Esophagus muscularis mucosa (tissue), 4 donors: ENCODE measurements at regions not wholly inside any gene's neighbourhood (a gene's known extent, or its start where the extent isn't known, plus 50 kb on each side); places are given as distances from the start of the nearest gene placed in this dataset.

Experiments
- DNase-seq: peaks from one replicate; pipeline ENCODE4 v3.0.0-alpha.2; 2017; ENCODE audit errors: extremely low spot score
- H3K27ac ChIP-seq, 4 donors: fragments of 200-600 bp; sonication (generic); replicated peaks in 1 of 4; 1 replicate in 3 of 4; 2 replicates in 1 of 4; pipeline ENCODE4 v1.5.1; 2016 to 2019; ENCODE audit warnings: mild to moderate bottlenecking in 1 of 4
- H3K27me3 ChIP-seq, 4 donors: fragments of 200-600 bp; sonication (generic); one replicate each; pipeline versions ENCODE4 v1.5.1 to v1.6.0; 2016 to 2019
- H3K36me3 ChIP-seq, 4 donors: fragments of 200-600 bp; sonication (generic); one replicate each; pipeline ENCODE4 v1.5.1; 2016 to 2019
- H3K4me1 ChIP-seq, 4 donors: fragments of 200-600 bp; sonication (generic); one replicate each; pipeline ENCODE4 v1.5.1; 2016 to 2019
- H3K4me3 ChIP-seq, 4 donors: fragments of 200-600 bp; sonication (generic); 1 replicate in 2 of 4; 2 replicates in 2 of 4; pipeline ENCODE4 v1.5.1; 2016 to 2019; ENCODE audit warnings: mild to moderate bottlenecking in 4 of 4, moderate library complexity in 1 of 4
- H3K9me3 ChIP-seq, 4 donors: fragments of 200-600 bp; sonication (generic); 1 replicate in 3 of 4; 2 replicates in 1 of 4; pipeline ENCODE4 v1.5.1; 2016 to 2019
- CTCF ChIP-seq, 3 experiments: fragments of 200-600 bp in 2 of 3; fragments of 450-650 bp in 1 of 3; sonication (generic) in 2 of 3; IDR thresholded peaks; one replicate each; pipeline ENCODE4 v1.5.1; 2017 to 2019; ENCODE audit warnings: antibody characterized with exemption in 3 of 3, mild to moderate bottlenecking in 2 of 3, moderate library complexity in 1 of 3
- EP300 ChIP-seq: sonication (generic); formaldehyde crosslinking; IDR thresholded peaks from one replicate; pipeline ENCODE4 v1.6.1; 2017; ENCODE audit warnings: antibody characterized with exemption
- POLR2A ChIP-seq: fragments of 450-650 bp; IDR thresholded peaks from one replicate; pipeline ENCODE4 v1.6.1; 2017; ENCODE audit warnings: antibody characterized with exemption, moderate library complexity, mild to moderate bottlenecking, low read depth
- POLR2AphosphoS5 ChIP-seq, 2 donors: sonication (generic); formaldehyde crosslinking; IDR thresholded peaks; one replicate each; pipeline ENCODE4 v1.6.1; 2017; ENCODE audit warnings: antibody characterized with exemption in 2 of 2
- WGBS: methylation state at CpG from one replicate; pipeline ENCODE4 v1.1.5; 2018; 5-methylcytosine and 5-hydroxymethylcytosine counted together
- intact Hi-C: fragments of 100-400 bp; cut with DNase I; formaldehyde crosslinking; loops from one replicate; pipeline ENCODE4 v1.15.1; 2023

GRCh38 chr2:150125708-150126107, 361.8 kb downstream of the RND3 start:
- Histone ChIP-seq H3K27me3 (no peaks in the 10 kb centered on the region), H3K4me1 (peaks cover 0 to 7% (median 0%) of the 10 kb centered on the region in 4 donors), H3K9me3 (no peaks in the 10 kb centered on the region), H3K27ac (no peak overlapping the region), H3K4me3 (no peak overlapping the region), H3K36me3 (no peaks in the 10 kb centered on the region)
- WGBS: 36% methylated on average over 9 of the region's 9 CpGs
- TF ChIP-seq EP300 (no peak), POLR2A (no peak), POLR2AphosphoS5 (IDR thresholded peaks at IDR 0.05) (no peak), CTCF (IDR thresholded peaks at IDR 0.05) (no peak)
- intact Hi-C loops: no loop called here
- no peak for DNase-seq

GRCh38 chr2:150125188-150125587, 362.3 kb downstream of the RND3 start:
- TF ChIP-seq POLR2A: no peak
- no peak for TF ChIP-seq CTCF (IDR thresholded peaks at IDR 0.05)
- TF ChIP-seq EP300: no peak
- TF ChIP-seq POLR2AphosphoS5 (IDR thresholded peaks at IDR 0.05): no peak
- H3K27ac ChIP-seq: no peak overlapping the region
- no peak for DNase-seq
- no peaks in the 10 kb centered on the region for H3K9me3 ChIP-seq
- intact Hi-C loops: no loop called here
- H3K4me1 ChIP-seq: peaks cover 0 to 7% (median 0%) of the 10 kb centered on the region in 4 donors
- whole genome bisulfite sequencing: 95% methylated on average over 5 of the region's 5 CpGs
- no peaks in the 10 kb centered on the region for H3K36me3 ChIP-seq
- H3K4me3 ChIP-seq: no peak overlapping the region
- no peaks in the 10 kb centered on the region for H3K27me3 ChIP-seq

- Histone ChIP-seq H3K9me3 (no peaks in the 10 kb centered on the region), H3K4me3 (no peak overlapping the region), H3K36me3 (no peaks in the 10 kb centered on the region), H3K4me1 (peaks cover 0 to 7% (median 0%) of the 10 kb centered on the region in 4 donors), H3K27me3 (no peaks in the 10 kb centered on the region), H3K27ac (no peak overlapping the region)
- TF ChIP-seq POLR2AphosphoS5 (IDR thresholded peaks at IDR 0.05) (no peak), POLR2A (no peak), EP300 (no peak), CTCF (IDR thresholded peaks at IDR 0.05) (no peak)
- intact Hi-C loops: no loop called here
- DNase-seq: no peak
Observed at GRCh38 chr2:150124739-150125138, 362.7 kb downstream of the RND3 start.

GRCh38 chr2:150122871-150123613, 364.4 kb downstream of the RND3 start:
- WGBS: 65% methylated on average over 2 of the region's 2 CpGs

More at GRCh38 chr2:150122871-150123613, 364.4 kb downstream of the RND3 start:
- H3K9me3 ChIP-seq: no peaks in the 10 kb centered on the region
- peaks cover 0 to 7% (median 0%) of the 10 kb centered on the region in 4 donors for H3K4me1 ChIP-seq
- TF ChIP-seq POLR2AphosphoS5 (IDR thresholded peaks at IDR 0.05): no peak
- TF ChIP-seq EP300: no peak
- TF ChIP-seq CTCF (IDR thresholded peaks at IDR 0.05): no peak
- TF ChIP-seq POLR2A: no peak
- H3K27me3 ChIP-seq: no peaks in the 10 kb centered on the region
- DNase-seq: no peak
- intact Hi-C loops: no loop called here
- no peaks in the 10 kb centered on the region for H3K36me3 ChIP-seq
- H3K4me3 ChIP-seq: no peak overlapping the region
- no peak overlapping the region for H3K27ac ChIP-seq
